Left ventricle myocardium superior (tissue), 1 donor: ENCODE measurements at regions not wholly inside any gene's neighbourhood (a gene's known extent, or its start where the extent isn't known, plus 50 kb on each side); places are given as distances from the start of the nearest gene placed in this dataset.

Experiments
- ATAC-seq: fragments of 200-7000 bp; cut with Tn5 transposase; one replicate; pipeline ENCODE4 v1.9.1; 2020; ENCODE audit warnings: mild to moderate bottlenecking, moderate library complexity
- DNase-seq: peaks from one replicate; pipeline ENCODE4 v3.0.0-alpha.2; 2020
- intact Hi-C: fragments of 100-400 bp; cut with micrococcal nuclease; formaldehyde crosslinking; loops from one replicate; pipeline ENCODE4 v1.11.0; 2022
- donor health status: DM: no; HTN: yes; CAD: no; lungs with severe emphysema.

DNA sequence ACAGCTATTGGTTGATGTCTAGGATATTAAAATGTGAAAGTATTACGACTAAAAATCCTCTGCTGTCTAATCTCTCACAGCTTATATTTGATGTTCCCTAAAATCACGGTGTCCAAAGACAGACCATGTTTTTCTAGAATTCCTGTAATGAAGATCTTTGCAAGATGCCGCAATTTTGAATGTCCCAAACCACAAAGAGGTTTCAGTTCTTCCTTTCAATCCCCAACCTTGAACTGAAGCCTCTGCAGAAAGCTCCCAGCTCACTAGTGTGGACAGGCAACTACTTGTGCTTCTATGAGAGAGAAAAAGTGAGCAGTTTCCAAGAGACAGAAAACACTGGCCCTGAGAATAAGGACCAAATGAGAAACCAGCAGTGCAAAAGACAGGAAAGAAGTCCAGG lies 370.1 kb downstream of the FOXA2 start:
- intact Hi-C loops, result no loop called here
- no peak for DNase-seq
- ATAC-seq, result no peak

GRCh38 chr20:22213271-22213670 lies 371.1 kb downstream of the FOXA2 start:
- intact Hi-C loops, result no loop called here
- DNase-seq (no peak), ATAC-seq (no peak)

DNA sequence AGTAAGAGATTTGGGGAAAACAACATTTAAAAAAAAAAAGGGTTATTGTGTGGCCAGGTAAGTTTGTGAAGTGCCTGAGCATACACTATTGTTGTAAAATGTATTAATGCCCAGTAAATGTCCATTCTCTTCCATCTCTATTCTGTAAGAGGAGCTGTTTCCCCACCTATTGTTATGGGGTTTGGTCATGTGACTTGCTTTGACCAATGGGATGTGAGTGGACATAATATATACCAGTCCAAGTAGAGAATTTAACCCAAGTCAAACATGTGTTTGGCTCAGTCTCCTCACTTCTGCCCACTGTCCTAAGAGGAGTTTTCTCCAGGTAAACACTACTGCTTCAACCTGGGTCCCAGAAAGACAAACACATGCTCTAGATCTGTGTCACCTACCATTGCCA lies 377.1 kb downstream of the FOXA2 start:
- ATAC-seq, result no peak
- no peak for DNase-seq
- intact Hi-C loops, result no loop called here

DNA sequence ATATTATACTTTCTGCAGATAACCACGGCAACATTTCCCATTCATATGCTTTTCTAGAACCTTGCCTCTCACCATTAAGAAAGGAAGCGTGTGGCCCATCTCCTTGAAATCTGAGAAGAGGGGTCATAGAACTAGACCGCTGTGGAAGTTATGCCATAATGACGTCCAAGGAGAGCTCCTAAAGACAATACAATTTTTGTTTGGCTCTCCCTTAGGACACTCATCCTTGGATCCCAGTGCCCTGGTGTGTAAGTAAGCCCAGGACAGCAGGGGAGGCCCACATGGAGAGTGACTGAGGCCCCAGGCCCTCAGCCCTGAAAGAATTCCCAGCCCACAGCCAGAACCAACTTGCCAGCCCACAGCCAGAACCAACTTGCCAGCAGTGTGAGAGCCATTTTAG lies 379.6 kb downstream of the FOXA2 start:
- DNase-seq (no peak), ATAC-seq (no peak)
- intact Hi-C loops, result no loop called here

- ATAC-seq (no peak), DNase-seq (no peak)
- intact Hi-C loops, result no loop called here
These were observed 402.2 kb downstream of the FOXA2 start for GRCh38 chr20:22182148-22182547.

- DNase-seq (no peak), ATAC-seq (no peak)
- intact Hi-C loops, result no loop called here
These were observed 404.1 kb downstream of the FOXA2 start for GRCh38 chr20:22180244-22180643.

- ATAC-seq, result no peak
- intact Hi-C loops, result no loop called here
- no peak for DNase-seq
These were observed 424.2 kb downstream of the FOXA2 start for GRCh38 chr20:22160101-22160652.

GRCh38 chr20:22159276-22159675 lies 425.1 kb downstream of the FOXA2 start:
- no peak for ATAC-seq
- intact Hi-C loops, result no loop called here
- no peak for DNase-seq

GRCh38 chr20:22127587-22127986 lies 422.1 kb downstream of the PAX1 start:
- ATAC-seq (no peak), DNase-seq (no peak)
- intact Hi-C loops, result no loop called here

DNA sequence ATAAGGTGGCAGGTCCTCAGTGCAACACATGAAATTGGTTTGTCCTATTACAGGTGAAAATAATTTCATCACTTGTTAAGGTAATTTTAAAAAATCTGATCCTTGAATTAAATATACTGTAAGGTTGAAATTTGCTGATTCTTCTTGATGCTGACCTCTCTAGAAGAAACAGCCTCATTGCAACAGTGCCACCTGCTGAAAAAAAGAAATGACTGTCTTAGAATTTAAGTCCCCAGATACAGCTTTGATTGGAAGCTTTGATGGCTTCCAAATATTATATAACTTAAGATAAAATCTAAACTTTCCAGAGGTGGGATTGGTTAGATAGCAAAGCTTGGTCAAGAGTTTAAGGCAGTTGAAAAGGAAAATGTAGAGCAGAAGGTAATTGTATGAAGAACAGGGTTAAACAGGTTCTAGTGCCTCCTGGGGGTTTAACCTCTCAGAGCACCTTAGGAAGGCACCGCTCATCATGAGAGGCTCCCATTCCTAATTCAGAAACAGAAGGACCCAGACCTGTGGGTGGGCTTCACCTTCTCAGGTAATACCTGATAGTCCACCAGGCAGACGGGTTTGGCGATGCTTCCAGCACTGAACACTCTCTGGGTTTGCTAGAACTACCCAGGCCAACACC lies 401.0 kb downstream of the PAX1 start:
- intact Hi-C loops, result no loop called here
- DNase-seq, result no peak
- ATAC-seq, result no peak

- DNase-seq, result no peak
- ATAC-seq, result no peak
- intact Hi-C loops, result no loop called here
These were observed 396.1 kb downstream of the PAX1 start for GRCh38 chr20:22101606-22102005.

- no peak for DNase-seq
- ATAC-seq, result no peak
- intact Hi-C loops, result no loop called here
These were observed 395.2 kb downstream of the PAX1 start for GRCh38 chr20:22100686-22101085.

- intact Hi-C loops, result no loop called here
- ATAC-seq (no peak), DNase-seq (no peak)
These were observed 393.9 kb downstream of the PAX1 start for GRCh38 chr20:22099348-22099747.

DNA sequence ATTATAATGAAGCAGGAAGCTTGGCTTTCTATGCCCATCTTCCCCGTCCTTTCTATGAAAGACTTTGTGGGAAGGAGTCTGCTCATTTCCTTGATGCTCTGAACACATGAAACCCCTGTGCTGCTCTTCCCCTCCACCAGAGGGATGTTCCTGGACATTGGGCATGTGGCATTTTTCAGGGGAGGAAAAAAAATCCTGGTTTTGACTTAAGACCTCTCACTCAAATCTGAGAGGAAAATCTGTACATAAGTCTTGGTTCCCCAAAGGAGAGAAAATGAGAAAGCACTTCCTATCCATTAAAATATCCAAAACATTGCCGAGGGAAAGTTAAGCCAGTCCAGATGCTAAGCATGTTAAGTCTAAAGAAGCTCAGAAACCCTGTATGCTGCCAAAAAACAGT lies 393.0 kb downstream of the PAX1 start:
- no peak for DNase-seq

GRCh38 chr20:22093122-22093521 lies 387.7 kb downstream of the PAX1 start:
- intact Hi-C loops, result no loop called here
- ATAC-seq, result no peak
- DNase-seq, result no peak

More for the DNA sequence above, 393.0 kb downstream of the PAX1 start:
- intact Hi-C loops, result no loop called here
- ATAC-seq, result no peak

GRCh38 chr20:22088882-22089281 lies 383.4 kb downstream of the PAX1 start:
- intact Hi-C loops, result no loop called here
- ATAC-seq (no peak), DNase-seq (no peak)

GRCh38 chr20:22080985-22081384 lies 375.5 kb downstream of the PAX1 start:
- intact Hi-C loops, result no loop called here
- DNase-seq (no peak), ATAC-seq (no peak)

DNA sequence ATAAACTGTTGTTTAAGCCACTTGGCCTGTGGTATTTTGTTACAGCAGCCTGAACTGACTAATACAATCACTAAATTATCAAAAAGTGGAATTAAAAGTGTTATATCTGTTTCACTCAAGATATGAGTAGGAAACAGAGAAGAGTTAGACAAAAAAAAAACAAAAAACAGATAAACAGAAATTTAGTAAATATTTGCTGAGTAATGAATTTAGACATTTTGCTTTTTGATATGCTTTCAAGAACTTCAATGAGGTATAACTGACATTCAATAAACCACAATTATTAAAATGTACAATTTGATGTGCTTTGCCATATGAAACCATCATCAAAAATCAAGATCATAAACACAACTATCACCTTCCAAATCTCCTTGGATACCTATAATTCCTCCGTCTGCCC lies 369.2 kb downstream of the PAX1 start:
- ATAC-seq, result no peak
- no peak for DNase-seq
- intact Hi-C loops, result no loop called here

DNA sequence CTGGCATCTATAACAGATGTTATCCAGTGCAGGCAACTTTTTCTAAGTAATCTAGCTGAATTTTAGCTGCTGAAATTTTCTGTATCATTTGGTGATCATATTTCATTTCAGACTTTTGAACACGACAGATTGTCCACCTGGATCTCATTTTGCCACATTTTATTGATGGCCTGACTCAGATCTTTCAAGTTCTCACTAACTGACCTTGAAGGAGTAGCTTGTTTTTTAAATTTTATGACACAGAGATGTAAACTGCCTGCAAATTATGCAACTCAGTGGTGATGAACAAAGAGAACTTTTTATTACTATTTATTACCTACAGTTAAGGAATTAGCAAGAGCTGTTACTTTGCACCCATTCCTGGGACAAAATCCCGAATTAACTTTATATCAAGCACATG lies 366.4 kb downstream of the PAX1 start:
- intact Hi-C loops, result no loop called here
- no peak for DNase-seq
- ATAC-seq, result no peak

- DNase-seq (no peak), ATAC-seq (peak; percentile 41)
- intact Hi-C loops, result no loop called here
These were observed 365.2 kb downstream of the PAX1 start for GRCh38 chr20:22070610-22071058.

DNA sequence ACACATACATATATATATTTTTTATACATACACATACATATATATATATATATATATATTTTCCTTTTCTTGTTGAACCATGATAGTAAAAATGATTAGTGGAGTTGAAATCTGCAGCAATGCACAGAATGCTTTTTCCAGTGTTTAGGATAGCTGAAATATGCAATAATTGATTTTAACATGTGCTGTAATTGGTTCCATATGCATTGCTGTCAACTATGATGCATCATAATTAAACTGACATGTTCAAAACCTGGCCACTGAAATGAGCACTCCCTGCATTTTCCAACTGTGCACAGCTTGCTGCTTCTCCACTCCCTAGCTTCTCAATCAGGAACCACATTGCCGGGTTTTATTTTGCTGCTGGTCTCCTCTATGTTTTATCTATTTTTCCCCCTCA lies 358.3 kb downstream of the PAX1 start:
- ATAC-seq (no peak), DNase-seq (no peak)
- intact Hi-C loops, result no loop called here

- DNase-seq, result no peak
- intact Hi-C loops, result no loop called here
- ATAC-seq, result no peak
These were observed 357.4 kb downstream of the PAX1 start for GRCh38 chr20:22062874-22063273.
